ENCODE measurements at regions not wholly inside any gene's neighbourhood (a gene's known extent, or its start where the extent isn't known, plus 50 kb on each side); places are given as distances from the start of the nearest gene placed in this dataset.

DNA sequence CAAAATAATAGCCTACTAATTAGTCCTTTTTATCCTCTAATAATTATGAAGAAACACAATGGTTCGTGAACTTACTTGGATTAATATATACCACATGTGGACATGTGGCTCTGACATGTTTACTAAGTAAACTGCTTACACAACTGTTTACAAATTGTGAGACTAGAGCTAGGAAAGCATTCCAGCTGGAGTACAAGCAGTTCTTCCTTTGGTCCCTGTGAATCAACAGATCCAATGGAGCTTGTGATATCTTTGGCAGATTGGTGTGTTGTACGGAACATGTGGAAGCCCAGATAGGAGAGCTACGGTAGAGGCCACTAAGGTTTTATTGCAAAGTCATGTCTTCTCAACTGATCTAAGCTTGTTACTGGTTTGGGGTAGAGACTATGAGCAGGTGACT is 145.5 kb upstream of the SPRY2 start:
- TF ChIP-seq, protein P1, sequence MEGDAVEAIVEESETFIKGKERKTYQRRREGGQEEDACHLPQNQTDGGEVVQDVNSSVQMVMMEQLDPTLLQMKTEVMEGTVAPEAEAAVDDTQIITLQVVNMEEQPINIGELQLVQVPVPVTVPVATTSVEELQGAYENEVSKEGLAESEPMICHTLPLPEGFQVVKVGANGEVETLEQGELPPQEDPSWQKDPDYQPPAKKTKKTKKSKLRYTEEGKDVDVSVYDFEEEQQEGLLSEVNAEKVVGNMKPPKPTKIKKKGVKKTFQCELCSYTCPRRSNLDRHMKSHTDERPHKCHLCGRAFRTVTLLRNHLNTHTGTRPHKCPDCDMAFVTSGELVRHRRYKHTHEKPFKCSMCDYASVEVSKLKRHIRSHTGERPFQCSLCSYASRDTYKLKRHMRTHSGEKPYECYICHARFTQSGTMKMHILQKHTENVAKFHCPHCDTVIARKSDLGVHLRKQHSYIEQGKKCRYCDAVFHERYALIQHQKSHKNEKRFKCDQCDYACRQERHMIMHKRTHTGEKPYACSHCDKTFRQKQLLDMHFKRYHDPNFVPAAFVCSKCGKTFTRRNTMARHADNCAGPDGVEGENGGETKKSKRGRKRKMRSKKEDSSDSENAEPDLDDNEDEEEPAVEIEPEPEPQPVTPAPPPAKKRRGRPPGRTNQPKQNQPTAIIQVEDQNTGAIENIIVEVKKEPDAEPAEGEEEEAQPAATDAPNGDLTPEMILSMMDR (conservative IDR thresholded peaks at IDR 0.05; ENCODE audit: low read depth, low read length), result no peak
- TF ChIP-seq EZH2phosphoT487 (IDR thresholded peaks at IDR 0.05; ENCODE audit: borderline replicate concordance, low read length) (no peak), EZH2 (IDR thresholded peaks at IDR 0.05; ENCODE audit: low read length, unreplicated experiment) (no peak)
